ENCODE measurements at regions not wholly inside any gene's neighbourhood (a gene's known extent, or its start where the extent isn't known, plus 50 kb on each side); places are given as distances from the start of the nearest gene placed in this dataset.

GRCh38 chr10:22481687-22482539, 136.6 kb downstream of the SPAG6 start:
- DNase-seq (ENCODE audit: low read depth): peak; percentile 25
- Histone ChIP-seq H3K27me3 (replicated peaks; ENCODE audit: control insufficient read depth, insufficient read depth, low read length) (peaks cover 1% of the 10 kb centered on the region), H3K9ac (ENCODE audit: low read length) (no peak overlapping the region), H3K4me1 (ENCODE audit: control insufficient read depth, insufficient read depth, low read length) (peaks cover 21% of the 10 kb centered on the region), H3K36me3 (ENCODE audit: control insufficient read depth, insufficient read depth, low read length, severe bottlenecking) (no peaks in the 10 kb centered on the region), H3K4me3 (ENCODE audit: low read length) (no peak overlapping the region), H3K9me3 (ENCODE audit: control insufficient read depth, low read length) (no peaks in the 10 kb centered on the region)

- Histone ChIP-seq H3K4me1 (ENCODE audit: control insufficient read depth, insufficient read depth, low read length) (peaks cover 21% of the 10 kb centered on the region), H3K9ac (ENCODE audit: low read length) (no peak overlapping the region), H3K27me3 (replicated peaks; ENCODE audit: control insufficient read depth, insufficient read depth, low read length) (no peaks in the 10 kb centered on the region), H3K36me3 (ENCODE audit: control insufficient read depth, insufficient read depth, low read length, severe bottlenecking) (no peaks in the 10 kb centered on the region), H3K4me3 (ENCODE audit: low read length) (no peak overlapping the region), H3K9me3 (ENCODE audit: control insufficient read depth, low read length) (no peaks in the 10 kb centered on the region)
- no peak for DNase-seq (ENCODE audit: low read depth)
Observed at GRCh38 chr10:22483132-22483531, 137.8 kb downstream of the SPAG6 start.

Data from adipocyte (in vitro differentiated cells).